Stimulated activated CD4-positive, alpha-beta T cell treated with anti-CD3 and anti-CD28 coated beads, Interleukin-15, amount 100 ng/mL, for 24 hours (primary cell): ENCODE measurements at regions not wholly inside any gene's neighbourhood (a gene's known extent, or its start where the extent isn't known, plus 50 kb on each side); places are given as distances from the start of the nearest gene placed in this dataset.

Experiments
- DNase-seq: peaks from one replicate; pipeline ENCODE4 v3.0.0-alpha.2; 2020

DNA sequence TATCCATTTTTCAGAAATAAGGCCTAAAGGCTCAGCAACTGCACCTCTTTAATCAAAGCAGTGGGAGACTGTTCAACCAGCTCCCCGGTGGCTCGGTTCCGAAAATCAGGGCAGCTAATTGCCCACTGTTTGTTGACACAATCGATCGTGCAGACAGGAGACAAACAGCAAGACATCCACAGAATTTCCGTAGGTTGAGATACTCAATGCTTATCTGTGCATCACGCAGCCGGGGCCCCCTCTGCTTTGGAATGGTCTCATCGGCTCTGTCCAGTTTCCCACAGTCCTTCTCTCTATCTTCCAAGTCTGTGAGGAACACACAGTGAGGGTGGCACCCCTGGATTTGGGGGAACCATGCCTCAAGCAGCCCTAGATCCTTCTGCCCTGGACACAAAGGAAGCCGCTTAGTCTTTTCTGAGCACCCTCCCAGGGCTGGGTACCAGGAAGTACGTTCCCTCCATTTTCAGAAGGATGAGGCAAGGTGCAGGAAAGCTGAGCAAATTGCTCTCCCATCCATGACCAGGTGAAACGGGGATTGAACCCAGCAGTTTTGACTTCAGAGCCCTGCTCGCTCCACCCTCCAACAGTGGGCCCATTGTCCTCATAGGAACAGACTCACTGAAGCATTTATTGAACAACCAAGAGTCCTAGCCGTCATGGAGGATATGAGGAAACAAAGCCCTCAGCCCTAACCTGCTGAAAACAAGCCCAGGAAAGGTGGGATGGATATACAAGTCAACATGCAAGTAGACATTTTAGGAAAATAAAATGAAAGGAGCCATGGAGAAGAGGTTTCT is 70.7 kb downstream of the C16orf95 start:
- DNase-seq = no peak

- no peak for DNase-seq
Observed at GRCh38 chr16:87248714-87249113, 68.5 kb downstream of the C16orf95 start.

DNA sequence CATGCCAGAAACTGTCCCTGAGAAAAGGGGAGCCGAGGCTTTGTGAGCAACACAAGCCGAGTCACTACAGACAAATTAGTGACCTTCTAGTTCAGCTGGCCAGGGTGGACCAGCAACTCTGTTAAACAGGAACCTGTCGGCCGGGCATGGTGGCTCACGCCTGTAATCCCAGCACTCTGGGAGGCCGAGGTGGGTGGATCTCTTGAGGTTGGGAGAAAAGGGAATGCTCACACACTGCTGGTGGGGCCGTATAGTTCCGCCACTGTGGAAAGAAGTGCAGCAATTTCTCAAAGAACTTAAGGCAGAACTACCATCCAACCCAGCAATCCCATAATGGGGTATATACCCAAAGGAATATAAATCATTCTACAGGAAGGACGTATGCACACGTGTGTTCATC is 67.8 kb downstream of the C16orf95 start:
- no peak for DNase-seq

GRCh38 chr16:87250431-87250960 is 66.7 kb downstream of the C16orf95 start:
- no peak for DNase-seq

GRCh38 chr16:87252269-87252970 is 64.8 kb downstream of the C16orf95 start:
- DNase-seq = no peak
